ENCODE measurements at regions not wholly inside any gene's neighbourhood (a gene's known extent, or its start where the extent isn't known, plus 50 kb on each side); places are given as distances from the start of the nearest gene placed in this dataset.

- TF ChIP-seq EZH2 (IDR thresholded peaks at IDR 0.05; ENCODE audit: low read length, missing control alignments), result no peak
- TF ChIP-seq, protein P1, sequence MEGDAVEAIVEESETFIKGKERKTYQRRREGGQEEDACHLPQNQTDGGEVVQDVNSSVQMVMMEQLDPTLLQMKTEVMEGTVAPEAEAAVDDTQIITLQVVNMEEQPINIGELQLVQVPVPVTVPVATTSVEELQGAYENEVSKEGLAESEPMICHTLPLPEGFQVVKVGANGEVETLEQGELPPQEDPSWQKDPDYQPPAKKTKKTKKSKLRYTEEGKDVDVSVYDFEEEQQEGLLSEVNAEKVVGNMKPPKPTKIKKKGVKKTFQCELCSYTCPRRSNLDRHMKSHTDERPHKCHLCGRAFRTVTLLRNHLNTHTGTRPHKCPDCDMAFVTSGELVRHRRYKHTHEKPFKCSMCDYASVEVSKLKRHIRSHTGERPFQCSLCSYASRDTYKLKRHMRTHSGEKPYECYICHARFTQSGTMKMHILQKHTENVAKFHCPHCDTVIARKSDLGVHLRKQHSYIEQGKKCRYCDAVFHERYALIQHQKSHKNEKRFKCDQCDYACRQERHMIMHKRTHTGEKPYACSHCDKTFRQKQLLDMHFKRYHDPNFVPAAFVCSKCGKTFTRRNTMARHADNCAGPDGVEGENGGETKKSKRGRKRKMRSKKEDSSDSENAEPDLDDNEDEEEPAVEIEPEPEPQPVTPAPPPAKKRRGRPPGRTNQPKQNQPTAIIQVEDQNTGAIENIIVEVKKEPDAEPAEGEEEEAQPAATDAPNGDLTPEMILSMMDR (conservative IDR thresholded peaks at IDR 0.05 in 1 of 2, IDR thresholded peaks at IDR 0.05 in 1 of 2; ENCODE audit: low read depth in 1 of 2, low read length in 2 of 2), result no peak
Observed at GRCh38 chr3:20743553-20744321, 557.7 kb upstream of the SGO1 start.

Measured in fibroblast of lung (primary cell).